ENCODE measurements at regions not wholly inside any gene's neighbourhood (a gene's known extent, or its start where the extent isn't known, plus 50 kb on each side); places are given as distances from the start of the nearest gene placed in this dataset.

DNA sequence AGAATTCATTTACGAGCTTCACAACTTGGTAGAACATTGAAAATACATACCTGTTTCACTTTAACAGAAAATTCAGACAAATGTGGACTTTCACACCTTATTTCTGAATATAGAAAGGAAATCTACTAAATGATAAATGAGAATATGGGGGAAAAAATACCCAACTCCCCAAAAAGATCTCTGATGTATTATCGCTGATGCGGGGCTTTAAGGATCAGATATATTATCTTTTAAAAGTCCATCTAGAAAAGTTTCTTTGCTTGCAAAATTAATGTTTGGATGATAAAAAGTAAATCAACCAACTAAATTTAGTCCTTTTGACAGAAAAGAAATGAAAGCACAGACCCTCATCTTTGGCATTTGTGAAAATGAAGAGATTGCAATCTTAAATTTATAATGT lies 540.1 kb upstream of the CHAC2 start:
- no peak for TF ChIP-seq CTCF (IDR thresholded peaks at IDR 0.05; ENCODE audit: insufficient read depth, low read length, poor library complexity, severe bottlenecking)
- no peak for TF ChIP-seq EZH2phosphoT487 (conservative IDR thresholded peaks at IDR 0.05; ENCODE audit: low read length)

Data from SU-DHL-6 (cell line).